ENCODE measurements at regions not wholly inside any gene's neighbourhood (a gene's known extent, or its start where the extent isn't known, plus 50 kb on each side); places are given as distances from the start of the nearest gene placed in this dataset.

- no peak for TF ChIP-seq EP300 (IDR thresholded peaks at IDR 0.05)
- TF ChIP-seq, protein P1, sequence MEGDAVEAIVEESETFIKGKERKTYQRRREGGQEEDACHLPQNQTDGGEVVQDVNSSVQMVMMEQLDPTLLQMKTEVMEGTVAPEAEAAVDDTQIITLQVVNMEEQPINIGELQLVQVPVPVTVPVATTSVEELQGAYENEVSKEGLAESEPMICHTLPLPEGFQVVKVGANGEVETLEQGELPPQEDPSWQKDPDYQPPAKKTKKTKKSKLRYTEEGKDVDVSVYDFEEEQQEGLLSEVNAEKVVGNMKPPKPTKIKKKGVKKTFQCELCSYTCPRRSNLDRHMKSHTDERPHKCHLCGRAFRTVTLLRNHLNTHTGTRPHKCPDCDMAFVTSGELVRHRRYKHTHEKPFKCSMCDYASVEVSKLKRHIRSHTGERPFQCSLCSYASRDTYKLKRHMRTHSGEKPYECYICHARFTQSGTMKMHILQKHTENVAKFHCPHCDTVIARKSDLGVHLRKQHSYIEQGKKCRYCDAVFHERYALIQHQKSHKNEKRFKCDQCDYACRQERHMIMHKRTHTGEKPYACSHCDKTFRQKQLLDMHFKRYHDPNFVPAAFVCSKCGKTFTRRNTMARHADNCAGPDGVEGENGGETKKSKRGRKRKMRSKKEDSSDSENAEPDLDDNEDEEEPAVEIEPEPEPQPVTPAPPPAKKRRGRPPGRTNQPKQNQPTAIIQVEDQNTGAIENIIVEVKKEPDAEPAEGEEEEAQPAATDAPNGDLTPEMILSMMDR (IDR thresholded peaks at IDR 0.05) = peak in 1 of 3 donors; percentile 9
- WGBS, 3 donors = 64 to 71% (median 68%) methylated on average over 9 of the region's 9 CpGs
Observed at GRCh38 chr6:85372188-85372914, 77.5 kb upstream of the NT5E start.

DNA sequence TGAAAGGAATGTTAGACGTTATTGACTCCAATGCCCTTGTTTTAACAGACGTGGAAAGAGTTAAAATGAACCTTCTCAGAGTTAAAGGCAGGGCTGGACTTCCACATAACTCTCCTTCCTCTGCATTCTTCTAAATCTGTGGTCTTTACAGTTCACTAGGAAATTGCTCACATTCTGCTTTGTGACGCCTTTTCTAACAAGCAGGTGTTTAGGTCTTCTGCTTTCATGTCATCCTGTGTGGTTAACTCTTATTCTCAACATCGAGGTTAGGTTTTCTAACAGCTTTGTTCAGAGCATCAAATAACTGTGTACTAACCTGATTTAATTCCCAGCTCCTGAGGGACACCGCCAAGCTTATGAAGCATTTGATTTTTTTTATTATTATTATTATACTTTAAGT, 81.3 kb upstream of the NT5E start:
- 58 to 79% (median 67%) methylated on average over 5 of the region's 5 CpGs for WGBS, 3 donors
- intact Hi-C loops (cut with DNase I) = no loop called here
- no peak for DNase-seq

More at GRCh38 chr6:85372188-85372914, 77.5 kb upstream of the NT5E start:
- H3K9me3 ChIP-seq = no peaks in the 10 kb centered on the region
- no peak for DNase-seq
- no peaks in the 10 kb centered on the region for H3K4me1 ChIP-seq (ENCODE audit: insufficient read depth)
- no peak overlapping the region for H3K4me3 ChIP-seq
- H3K27me3 ChIP-seq = no peaks in the 10 kb centered on the region
- intact Hi-C loops (cut with DNase I) = no loop called here
- no peak overlapping the region for H3K27ac ChIP-seq
- H3K36me3 ChIP-seq = no peaks in the 10 kb centered on the region

DNA sequence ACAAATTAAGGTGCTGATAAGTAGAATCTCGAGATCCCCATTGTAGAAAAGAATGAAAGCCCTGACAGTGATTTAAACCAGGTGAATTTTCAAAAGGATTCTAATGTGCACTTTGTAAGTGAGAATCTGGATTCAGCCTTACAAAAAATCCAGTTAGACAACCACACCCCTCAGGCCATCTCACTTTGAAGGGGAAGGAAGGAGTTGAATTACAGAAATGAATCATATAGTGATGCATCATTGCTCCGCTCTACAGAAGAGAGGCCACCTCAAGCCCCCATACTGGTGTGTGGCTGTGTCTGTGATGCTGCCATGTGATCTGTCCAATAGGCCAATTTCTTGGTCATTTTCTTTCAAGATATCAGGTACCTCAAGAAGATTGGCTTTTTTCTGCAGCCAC, 85.5 kb upstream of the NT5E start:
- no peak overlapping the region for H3K27ac ChIP-seq
- TF ChIP-seq, protein P1 (IDR thresholded peaks at IDR 0.05) = no peak
- TF ChIP-seq EP300 (IDR thresholded peaks at IDR 0.05) (no peak), POLR2A (IDR thresholded peaks at IDR 0.05) (no peak)
- no peak for DNase-seq
- intact Hi-C loops (cut with DNase I) = no loop called here
- H3K4me1 ChIP-seq (ENCODE audit: insufficient read depth) = peaks cover 2% of the 10 kb centered on the region
- no peak overlapping the region for H3K4me3 ChIP-seq
- no peaks in the 10 kb centered on the region for H3K27me3 ChIP-seq
- H3K9me3 ChIP-seq = no peaks in the 10 kb centered on the region
- H3K36me3 ChIP-seq = no peaks in the 10 kb centered on the region
- 69 to 76% (median 73%) methylated on average over 2 of the region's 2 CpGs for WGBS, 3 donors

More for the DNA sequence above, 81.3 kb upstream of the NT5E start:
- no peaks in the 10 kb centered on the region for H3K9me3 ChIP-seq
- no peaks in the 10 kb centered on the region for H3K36me3 ChIP-seq
- no peak overlapping the region for H3K27ac ChIP-seq
- no peaks in the 10 kb centered on the region for H3K4me1 ChIP-seq (ENCODE audit: insufficient read depth)
- H3K27me3 ChIP-seq = no peaks in the 10 kb centered on the region
- H3K4me3 ChIP-seq = no peak overlapping the region
- TF ChIP-seq EP300 (IDR thresholded peaks at IDR 0.05) (no peak), POLR2A (IDR thresholded peaks at IDR 0.05) (no peak)

- 89 to 99% (median 91%) methylated on average over 2 of the region's 2 CpGs for WGBS, 3 donors
- TF ChIP-seq POLR2A (IDR thresholded peaks at IDR 0.05) (no peak), EP300 (IDR thresholded peaks at IDR 0.05) (no peak)
- TF ChIP-seq, protein P1 (IDR thresholded peaks at IDR 0.05) = no peak
Observed at GRCh38 chr6:85363870-85364269, 86.0 kb upstream of the NT5E start.

GRCh38 chr6:85362652-85363310, 87.1 kb upstream of the NT5E start:
- H3K4me1 ChIP-seq (ENCODE audit: insufficient read depth) = peaks cover 2% of the 10 kb centered on the region
- no peak overlapping the region for H3K4me3 ChIP-seq
- TF ChIP-seq, protein P1 (IDR thresholded peaks at IDR 0.05) = no peak
- TF ChIP-seq EP300 (IDR thresholded peaks at IDR 0.05) (no peak), POLR2A (IDR thresholded peaks at IDR 0.05) (no peak)
- H3K9me3 ChIP-seq = no peaks in the 10 kb centered on the region
- no peak for DNase-seq
- intact Hi-C loops (cut with DNase I) = no loop called here
- no peak overlapping the region for H3K27ac ChIP-seq
- 94 to 95% (median 95%) methylated on average over 2 of the region's 2 CpGs for WGBS, 3 donors
- no peaks in the 10 kb centered on the region for H3K27me3 ChIP-seq
- no peaks in the 10 kb centered on the region for H3K36me3 ChIP-seq

More at GRCh38 chr6:85363870-85364269, 86.0 kb upstream of the NT5E start:
- Histone ChIP-seq H3K9me3 (no peaks in the 10 kb centered on the region), H3K27ac (no peak overlapping the region), H3K4me1 (ENCODE audit: insufficient read depth) (peaks cover 2% of the 10 kb centered on the region), H3K27me3 (no peaks in the 10 kb centered on the region), H3K36me3 (no peaks in the 10 kb centered on the region), H3K4me3 (no peak overlapping the region)
- no peak for DNase-seq
- intact Hi-C loops (cut with DNase I) = no loop called here

Data from ovary (tissue), 7 donors.